ENCODE measurements at regions not wholly inside any gene's neighbourhood (a gene's known extent, or its start where the extent isn't known, plus 50 kb on each side); places are given as distances from the start of the nearest gene placed in this dataset.
"Not testable (repeated sequence)": the region's sequence is repeated elsewhere in the genome, so short reads cannot be mapped to it uniquely, and the experiment has no call there.

DNA sequence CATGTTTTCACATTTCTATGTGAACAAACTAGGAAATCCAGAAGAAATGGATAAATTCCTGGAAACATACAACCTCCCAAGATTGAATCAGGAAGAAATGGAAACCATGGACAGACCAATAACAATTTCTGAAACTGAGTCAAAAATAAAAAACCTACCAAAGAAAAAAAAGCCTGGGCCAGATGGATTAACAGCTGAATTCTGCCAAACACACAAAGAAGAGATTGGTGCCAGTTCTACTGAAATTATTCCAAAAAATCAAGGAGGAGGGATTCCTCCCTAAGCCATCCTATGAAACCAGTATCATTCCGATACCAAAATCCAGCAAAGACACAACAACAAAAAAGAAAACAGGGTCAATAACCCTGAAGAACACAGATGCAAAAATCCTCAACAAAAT is 166.9 kb upstream of the FBXL7 start:
- DNase-seq: no peak

DNA sequence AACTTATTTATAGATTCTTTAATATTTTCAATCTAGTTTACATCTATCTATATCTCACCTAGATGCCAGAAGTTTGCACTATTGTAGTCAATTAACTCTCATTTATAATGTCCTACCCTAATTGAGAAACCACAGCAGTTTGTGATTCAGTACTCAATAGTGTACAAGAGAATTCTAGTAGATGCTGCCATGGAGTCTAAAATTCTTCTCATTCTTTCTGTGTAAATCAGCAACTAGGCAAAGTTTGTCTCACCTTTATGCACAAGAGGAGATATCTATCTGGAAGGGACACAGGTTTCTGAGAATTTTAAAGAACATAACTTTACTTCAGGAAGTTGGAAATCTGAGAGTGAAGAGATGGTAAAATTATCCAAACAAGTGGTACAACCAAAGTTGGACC is 173.0 kb upstream of the FBXL7 start:
- no peak for DNase-seq

GRCh38 chr5:15326471-15326870 is 173.5 kb upstream of the FBXL7 start:
- DNase-seq: no peak

GRCh38 chr5:15322421-15322820 is 177.6 kb upstream of the FBXL7 start:
- DNase-seq: no peak

DNA sequence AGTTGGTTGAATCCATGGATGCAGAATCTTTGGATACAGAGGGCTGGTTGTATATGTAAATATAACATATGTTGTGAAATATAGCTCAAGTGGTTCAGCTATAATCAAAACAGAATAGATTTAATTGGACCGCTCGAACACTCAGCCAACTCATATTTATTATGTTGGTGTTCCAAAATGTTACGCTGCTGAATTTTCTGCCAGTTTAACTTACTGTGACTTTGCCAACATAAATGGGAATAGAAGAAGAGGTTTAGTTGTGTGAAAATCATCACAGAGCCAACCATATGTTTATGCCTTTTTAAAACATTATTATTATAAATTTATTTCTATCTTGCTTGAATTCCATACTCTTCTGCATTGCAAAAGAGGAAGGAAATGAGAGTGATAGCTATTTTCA is 178.2 kb upstream of the FBXL7 start:
- no peak for DNase-seq

DNA sequence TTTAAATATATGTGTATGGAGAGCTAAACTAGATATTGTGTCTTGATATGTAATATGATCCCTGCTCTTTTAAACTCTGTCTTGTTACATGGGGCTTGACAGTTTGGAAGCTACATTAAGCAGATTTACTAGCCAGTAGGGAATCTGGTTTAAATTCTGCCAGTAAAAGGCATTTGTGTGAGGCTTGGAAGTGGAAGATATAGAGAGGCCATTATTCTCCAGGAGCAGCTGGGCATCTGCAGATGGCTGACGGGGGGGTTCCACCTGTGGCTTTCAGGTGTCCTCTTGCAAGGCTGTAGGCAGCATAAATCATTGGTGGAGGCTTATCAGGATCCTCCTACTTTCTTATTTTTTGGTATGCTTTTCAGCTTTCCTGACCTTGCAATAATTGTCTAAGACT is 179.1 kb upstream of the FBXL7 start:
- DNase-seq: no peak

- DNase-seq: no peak
These were observed 194.8 kb upstream of the FBXL7 start for GRCh38 chr5:15304914-15305834.

DNA sequence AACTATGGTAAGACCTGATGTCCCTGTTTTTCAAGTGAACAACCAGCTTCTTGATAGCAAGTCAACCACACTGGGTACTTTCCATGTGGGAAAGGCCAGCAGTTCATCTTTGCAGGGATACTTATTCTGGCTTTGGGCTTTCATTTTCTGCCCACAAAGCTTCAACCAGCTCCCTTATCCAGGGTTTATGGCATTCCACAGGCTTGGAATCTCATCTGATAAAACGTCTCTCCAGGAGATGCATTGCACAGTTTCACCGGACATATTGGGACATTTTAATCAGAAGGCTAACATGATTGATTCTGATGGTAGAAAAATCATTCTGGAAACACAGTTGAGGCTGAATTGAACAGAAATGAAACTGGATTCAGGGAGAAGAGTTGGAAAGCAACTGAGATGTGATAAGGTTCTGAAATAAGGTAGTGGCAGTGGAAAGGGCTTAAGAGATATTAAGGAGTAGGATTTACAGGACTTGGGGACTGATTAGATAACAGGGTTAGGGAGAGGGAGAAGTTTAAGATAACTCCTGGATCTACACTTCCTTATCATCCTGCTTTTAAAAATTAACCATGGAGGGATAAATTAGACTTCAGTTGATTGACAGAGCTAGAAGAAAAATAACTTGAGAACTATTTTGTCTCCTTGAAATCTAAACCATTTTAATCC is 195.8 kb upstream of the FBXL7 start:
- no peak for DNase-seq

DNA sequence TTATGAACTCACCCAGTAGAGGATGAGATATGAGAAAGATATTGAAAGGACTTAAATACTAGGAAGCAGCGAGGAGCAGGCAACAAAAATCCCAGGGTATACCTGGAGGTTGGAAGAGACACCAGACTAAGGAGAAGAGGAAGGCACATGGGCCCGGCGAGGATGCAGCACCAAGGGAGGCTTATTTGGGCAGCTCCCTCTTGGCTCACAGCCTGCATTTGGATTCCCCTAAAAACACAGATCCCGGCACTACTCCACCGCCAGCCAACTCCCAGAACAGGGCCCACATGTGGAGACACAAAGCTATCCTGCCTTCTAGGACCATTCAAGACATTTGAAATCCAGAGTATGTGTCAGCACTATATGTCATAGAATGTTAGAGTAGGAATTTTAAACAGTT is 199.8 kb upstream of the FBXL7 start:
- no peak for DNase-seq

GRCh38 chr5:15290953-15291352 is 209.0 kb upstream of the FBXL7 start:
- DNase-seq: no peak

- no peak for DNase-seq
These were observed 213.3 kb upstream of the FBXL7 start for GRCh38 chr5:15286650-15287049.

- no peak for DNase-seq
These were observed 213.9 kb upstream of the FBXL7 start for GRCh38 chr5:15285901-15286583.

GRCh38 chr5:15284706-15285105 is 215.3 kb upstream of the FBXL7 start:
- DNase-seq: no peak

DNA sequence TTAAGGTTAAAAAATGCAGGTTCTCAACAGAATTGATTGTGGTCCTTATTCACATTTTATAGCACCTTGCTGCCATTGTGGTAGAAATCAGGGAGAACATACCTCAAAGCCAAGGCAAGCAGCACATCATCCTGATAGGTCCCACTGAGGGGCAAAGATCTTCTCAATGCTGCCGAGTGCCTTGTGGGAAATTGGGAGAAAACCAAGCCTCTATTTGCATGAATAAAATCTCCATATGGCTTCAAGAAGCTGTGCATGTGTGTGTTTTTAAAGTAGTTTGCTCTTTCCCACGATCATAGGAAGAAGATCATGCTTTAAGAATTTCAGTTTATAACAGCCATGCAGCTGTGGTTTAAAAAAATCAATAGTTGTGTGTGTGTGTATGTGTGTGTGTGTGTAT is 216.9 kb upstream of the FBXL7 start:
- no peak for DNase-seq

DNA sequence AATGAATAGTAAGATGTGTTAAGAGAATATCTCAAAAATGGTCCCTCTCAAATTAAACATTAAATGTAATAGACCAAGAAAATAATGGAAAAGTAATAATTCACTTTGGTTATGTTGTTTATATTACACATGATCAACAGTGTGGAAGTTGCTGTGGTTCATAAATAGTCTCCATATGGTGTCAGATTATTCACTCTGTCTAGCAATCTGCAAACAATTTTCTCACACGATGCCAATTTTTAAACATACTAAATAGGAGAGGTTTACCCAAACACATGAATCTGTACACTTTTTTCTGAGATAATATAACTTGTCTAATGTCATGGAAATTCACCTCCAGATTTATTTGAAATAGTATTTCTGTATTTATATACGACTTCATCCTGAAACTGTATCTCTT is 217.4 kb upstream of the FBXL7 start:
- DNase-seq: no peak

- not testable (repeated sequence) for DNase-seq
These were observed 228.4 kb upstream of the FBXL7 start for GRCh38 chr5:15271596-15271995.

GRCh38 chr5:15267966-15268365 is 232.0 kb upstream of the FBXL7 start:
- DNase-seq: no peak

DNA sequence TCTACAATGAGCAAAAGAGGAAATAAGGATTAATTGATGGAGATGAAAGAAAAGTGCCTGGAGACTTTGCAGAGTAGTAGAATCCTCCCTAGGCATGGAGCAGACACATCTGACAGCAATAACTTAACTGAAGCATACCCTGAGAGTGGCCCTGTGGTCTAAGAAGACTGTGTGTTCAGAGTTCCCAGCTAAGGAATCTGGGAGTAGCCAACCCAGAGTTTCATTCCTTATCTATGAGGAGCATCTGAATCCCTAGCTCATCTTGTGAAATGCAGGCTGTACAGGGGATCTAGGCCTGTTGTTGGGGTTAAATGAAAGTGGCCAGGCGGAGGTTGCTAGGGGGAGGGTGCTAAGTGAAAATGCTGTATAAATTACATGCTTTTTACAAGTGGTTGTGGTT is 233.1 kb upstream of the FBXL7 start:
- DNase-seq: no peak

DNA sequence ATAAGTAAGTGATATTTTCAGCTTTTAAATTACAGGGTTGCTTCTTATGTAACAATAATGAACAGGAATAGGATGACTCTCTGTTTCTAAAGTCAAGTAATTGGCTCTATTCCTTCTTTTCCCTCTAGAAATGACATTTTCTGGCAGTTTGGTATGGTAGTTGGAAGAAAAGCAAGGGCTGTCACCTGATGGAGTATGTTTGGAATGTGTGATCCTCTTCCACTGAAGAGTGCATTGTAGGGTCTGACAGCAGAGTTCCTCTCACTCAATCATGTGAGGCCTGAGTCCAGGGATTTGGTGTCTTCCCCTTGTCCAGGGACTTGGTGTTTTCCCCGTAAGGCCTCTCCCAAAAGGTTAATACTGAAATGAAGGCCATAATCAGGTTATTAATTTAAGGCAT is 233.8 kb upstream of the FBXL7 start:
- DNase-seq: no peak

- DNase-seq: no peak
These were observed 236.0 kb upstream of the FBXL7 start for GRCh38 chr5:15263942-15264341.

- no peak for DNase-seq
These were observed 236.6 kb upstream of the FBXL7 start for GRCh38 chr5:15263406-15263805.

GRCh38 chr5:15261269-15261995 is 238.5 kb upstream of the FBXL7 start:
- no peak for DNase-seq
